IMR-90 (cell line): ENCODE measurements at regions not wholly inside any gene's neighbourhood (a gene's known extent, or its start where the extent isn't known, plus 50 kb on each side); places are given as distances from the start of the nearest gene placed in this dataset.
A peak's percentile ranks its signal among the peaks of the same experiment; 100 is the strongest.

ENCODE experiments used
- ATAC-seq: fragments of 200-7000 bp; cut with Tn5 transposase; 2 replicates; pipeline ENCODE4 v1.9.1; 2020; ENCODE audit warnings: low read depth, mild to moderate bottlenecking, moderate library complexity
- BruUV-seq: library from RNA; stranded (reverse); fragments of 400-500 nt; replicated peaks from 2 replicates; lab custom pipeline; 2021; lab: Mats Ljungman, UMichigan
- CTCF ChIA-PET: fragments of 300-600 bp; formaldehyde crosslinking; extraction: SDS; loops from one replicate; lab custom pipeline; 2021; ENCODE audit warnings: antibody characterized with exemption; lab: Yijun Ruan, JAX
- POLR2A ChIA-PET: fragments of 300-600 bp; sonication (Branson Sonifier 250); formaldehyde crosslinking; loops from one replicate; lab custom pipeline; 2022; ENCODE audit warnings: antibody characterized with exemption; ENCODE audit not compliant: unreplicated experiment; lab: Charles Lee
- DNase-seq: peaks from one replicate; pipeline ENCODE4 v3.0.0; 2013
- H2AFZ ChIP-seq: replicated peaks from 2 replicates; pipeline ENCODE3; 2013; ENCODE audit warnings: low read length, mild to moderate bottlenecking; ENCODE audit not compliant: poor library complexity
- H2AK5ac ChIP-seq: 2 replicates; pipeline ENCODE4 v1.6.1; 2013; ENCODE audit warnings: low read depth, low read length, inconsistent platforms
- H2AK9ac ChIP-seq: replicated peaks from 2 replicates; pipeline ENCODE3; 2013; ENCODE audit warnings: mild to moderate bottlenecking, low read depth, low read length, moderate library complexity; ENCODE audit not compliant: poor library complexity
- H2BK120ac ChIP-seq: 2 replicates; pipeline ENCODE4 v1.6.1; 2013; ENCODE audit warnings: low read depth, low read length, inconsistent platforms
- H2BK15ac ChIP-seq: 3 replicates; pipeline ENCODE4 v1.6.1; 2013; ENCODE audit warnings: low read depth, low read length, inconsistent platforms
- H2BK20ac ChIP-seq: 2 replicates; pipeline ENCODE4 v1.6.1; 2013; ENCODE audit warnings: low read depth, mild to moderate bottlenecking, inconsistent platforms, low read length, moderate library complexity
- H2BK5ac ChIP-seq: 2 replicates; pipeline ENCODE4 v1.6.1; 2013; ENCODE audit warnings: mild to moderate bottlenecking, low read depth, low read length, inconsistent platforms; ENCODE audit not compliant: poor library complexity, severe bottlenecking
- H3K14ac ChIP-seq: replicated peaks from 2 replicates; pipeline ENCODE4 v1.6.1; 2013; ENCODE audit warnings: low read depth, low read length, inconsistent platforms
- H3K18ac ChIP-seq: 2 replicates; pipeline ENCODE4 v1.6.1; 2013; ENCODE audit warnings: low read depth, low read length, control low read depth
- H3K23ac ChIP-seq: 2 replicates; pipeline ENCODE4 v1.6.1; 2013; ENCODE audit warnings: low read depth, low read length, inconsistent platforms
- H3K27ac ChIP-seq: 2 replicates; pipeline ENCODE4 v1.5.1; 2013; ENCODE audit warnings: mild to moderate bottlenecking, control low read depth, low read length; ENCODE audit not compliant: insufficient read depth
- H3K27me3 ChIP-seq: 2 replicates; pipeline ENCODE4 v1.6.1; 2013; ENCODE audit warnings: low read length; ENCODE audit not compliant: control insufficient read depth, insufficient read depth
- H3K36me3 ChIP-seq: 2 replicates; pipeline ENCODE4 v1.6.1; 2013; ENCODE audit warnings: low read length, mixed read lengths; ENCODE audit not compliant: control insufficient read depth, insufficient read depth
- H3K4ac ChIP-seq: 2 replicates; pipeline ENCODE4 v1.6.1; 2013; ENCODE audit warnings: low read depth, low read length, inconsistent platforms
- H3K4me1 ChIP-seq: 2 replicates; pipeline ENCODE4 v1.6.1; 2013; ENCODE audit warnings: low read length, mixed read lengths; ENCODE audit not compliant: control insufficient read depth, insufficient read depth
- H3K4me2 ChIP-seq: 2 replicates; pipeline ENCODE4 v1.6.1; 2013; ENCODE audit warnings: low read depth, mild to moderate bottlenecking, control low read depth, low read length, moderate library complexity
- H3K4me3 ChIP-seq: 2 replicates; pipeline ENCODE4 v1.5.1; 2013; ENCODE audit warnings: low read depth, mild to moderate bottlenecking, control low read depth, low read length, moderate library complexity; ENCODE audit not compliant: insufficient read depth
- H3K56ac ChIP-seq: 2 replicates; pipeline ENCODE4 v1.6.1; 2013; ENCODE audit warnings: low read length, inconsistent platforms; ENCODE audit not compliant: insufficient read depth; ENCODE audit errors: extremely low read depth
- H3K79me1 ChIP-seq, 2 experiments: 2 replicates each; pipeline ENCODE4 v1.6.1; 2013; ENCODE audit warnings: low read length in 2 of 2, inconsistent platforms in 1 of 2, low read depth in 1 of 2
- H3K9ac ChIP-seq: 2 replicates; pipeline ENCODE4 v1.6.1; 2013; ENCODE audit warnings: low read depth, low read length, control low read depth
- H3K9me1 ChIP-seq: 2 replicates; pipeline ENCODE4 v1.6.1; 2013; ENCODE audit warnings: low read length, inconsistent platforms; ENCODE audit not compliant: insufficient read depth
- H3K9me3 ChIP-seq: 2 replicates; pipeline ENCODE4 v1.6.1; 2013; ENCODE audit warnings: low read length; ENCODE audit not compliant: control insufficient read depth, insufficient read depth
- H4K20me1 ChIP-seq: 2 replicates; pipeline ENCODE4 v1.6.1; 2013; ENCODE audit warnings: low read length, inconsistent platforms; ENCODE audit not compliant: insufficient read depth
- H4K5ac ChIP-seq: 2 replicates; pipeline ENCODE4 v1.6.1; 2013; ENCODE audit warnings: mild to moderate bottlenecking, low read depth, low read length, control low read depth
- H4K8ac ChIP-seq, 2 experiments: 2 replicates each; pipeline ENCODE4 v1.6.1; 2013; ENCODE audit warnings: low read depth in 2 of 2, low read length in 2 of 2, control low read depth in 1 of 2, inconsistent platforms in 1 of 2
- H4K91ac ChIP-seq: 2 replicates; pipeline ENCODE4 v1.6.1; 2013; ENCODE audit warnings: low read depth, low read length, inconsistent platforms; ENCODE audit not compliant: insufficient read depth
- BHLHE40 ChIP-seq: fragments of 150-350 bp; IDR thresholded peaks from 2 replicates; pipeline ENCODE4 v1.6.1; 2016; ENCODE audit warnings: mild to moderate bottlenecking, low read depth, low read length
- CEBPB ChIP-seq: IDR thresholded peaks from 2 replicates; pipeline ENCODE4 v1.6.1; 2012; ENCODE audit warnings: low read depth, low read length, improper control_type of control experiment
- CHD1 ChIP-seq: IDR thresholded peaks from 2 replicates; pipeline ENCODE4 v1.6.1; 2012; ENCODE audit warnings: low read depth, low read length, improper control_type of control experiment
- CTCF ChIP-seq: conservative IDR thresholded peaks from 2 replicates; pipeline ENCODE4 v1.5.1; 2012; ENCODE audit warnings: mild to moderate bottlenecking, low read depth, low read length, improper control_type of control experiment
- FOS ChIP-seq: fragments of 150-350 bp; IDR thresholded peaks from 2 replicates; pipeline ENCODE4 v1.6.1; 2016; ENCODE audit warnings: low read depth, low read length
- MAFK ChIP-seq: IDR thresholded peaks from 2 replicates; pipeline ENCODE4 v1.6.1; 2012; ENCODE audit warnings: low read depth, low read length, improper control_type of control experiment
- MAZ ChIP-seq: IDR thresholded peaks from 2 replicates; pipeline ENCODE4 v1.6.1; 2012; ENCODE audit warnings: low read depth, mild to moderate bottlenecking, low read length, improper control_type of control experiment, moderate library complexity, borderline replicate concordance
- MXI1 ChIP-seq: IDR thresholded peaks from 2 replicates; pipeline ENCODE4 v1.6.1; 2012; ENCODE audit warnings: low read depth, mild to moderate bottlenecking, low read length, moderate library complexity, borderline replicate concordance
- NFE2L2 ChIP-seq: fragments of 150-350 bp; IDR thresholded peaks from 2 replicates; pipeline ENCODE4 v1.6.1; 2016; ENCODE audit warnings: low read depth, mild to moderate bottlenecking, low read length
- POLR2A ChIP-seq: IDR thresholded peaks from 2 replicates; pipeline ENCODE4 v1.6.1; 2012; ENCODE audit warnings: mild to moderate bottlenecking, low read depth, low read length
- RAD21 ChIP-seq: IDR thresholded peaks from 2 replicates; pipeline ENCODE4 v1.6.1; 2012; ENCODE audit warnings: low read length, improper control_type of control experiment
- RCOR1 ChIP-seq: IDR thresholded peaks from 2 replicates; pipeline ENCODE4 v1.6.1; 2012; ENCODE audit warnings: mild to moderate bottlenecking, low read length, improper control_type of control experiment; ENCODE audit not compliant: insufficient replicate concordance
- RFX5 ChIP-seq: IDR thresholded peaks from 2 replicates; pipeline ENCODE4 v1.8.0; 2012; ENCODE audit warnings: low read depth, mild to moderate bottlenecking, low read length, moderate library complexity
- SMC3 ChIP-seq: fragments of 150-350 bp; IDR thresholded peaks from 2 replicates; pipeline ENCODE4 v1.6.1; 2016; ENCODE audit warnings: low read depth, mild to moderate bottlenecking, antibody characterized with exemption, low read length, moderate library complexity
- USF2 ChIP-seq: fragments of 150-350 bp; IDR thresholded peaks from 2 replicates; pipeline ENCODE4 v1.6.1; 2017; ENCODE audit warnings: mild to moderate bottlenecking, antibody characterized with exemption, low read length, low read depth
- WGBS, 2 experiments: methylation state at CpG; one replicate each; pipeline versions ENCODE4 v1.1.5 to v1.1.7; 2013; ENCODE audit warnings: missing lambda C conversion rate in 2 of 2; ENCODE audit not compliant: insufficient read length in 1 of 2; ENCODE audit errors: extremely low coverage in 2 of 2; 5-methylcytosine and 5-hydroxymethylcytosine counted together
- dilution Hi-C: fragments of 300-500 bp; cut with HindIII; formaldehyde crosslinking; loops from one replicate; pipeline ENCODE4 v1.14.3; 2018; ENCODE audit warnings: low sequenced_read_pairs; ENCODE audit not compliant: unreplicated experiment
- in situ Hi-C: fragments of 300-500 bp; cut with MboI; formaldehyde crosslinking; loops from 3 replicates; pipeline ENCODE4 v1.14.3; 2019; ENCODE audit warnings: low sequenced_read_pairs, inconsistent platforms, mixed read lengths
- intact Hi-C: fragments of 100-400 bp; cut with micrococcal nuclease; formaldehyde crosslinking; loops from 2 replicates; pipeline ENCODE4 v1.10.0; 2022

- CTCF ChIA-PET: interaction anchor here (0.7 to 1.0 kb wide), 5 partner anchors 59 to 629 kb away, joined by 3 to 5 read pairs (median 3); no protein-coding TSS in a partner anchor
- H3K14ac ChIP-seq: peak overlapping the region; percentile 80; the same call in 1 of the 2 replicates
- peak overlapping the region; percentile 1; the same call in 1 of the 2 replicates for H3K4me3 ChIP-seq
- dilution Hi-C loops: no loop called here
- H3K9me3 ChIP-seq: peaks cover 2% of the 10 kb centered on the region; the same call in 1 of the 2 replicates
- no peaks in the 10 kb centered on the region for H4K20me1 ChIP-seq
- H4K91ac ChIP-seq: peak overlapping the region; percentile 93
- peak overlapping the region; percentile 66; the same call in 1 of the 2 replicates for H3K56ac ChIP-seq
- intact Hi-C loops: loop anchor here (1.0 to 10.0 kb wide), 8 partner anchors 270 to 1089 kb away; partner anchors contain the start of gene CDYL
- DNase-seq (peak; percentile 92), ATAC-seq (peak; percentile 76)
- H3K9me1 ChIP-seq: peaks cover 3% of the 10 kb centered on the region
- no TSS peak for BruUV-seq
- peak overlapping the region; percentile 92 for H2BK120ac ChIP-seq
- POLR2A ChIA-PET: no interaction called here
- peak overlapping the region; percentile 75; the same call in 1 of the 2 replicates for H3K23ac ChIP-seq
- peak overlapping the region; percentile 16 for H4K5ac ChIP-seq
- peak overlapping the region; percentile 46 for H3K27ac ChIP-seq
- H4K8ac ChIP-seq: peak overlapping the region; percentile 13 to 83; a peak in 2 of 4 replicates
- H3K9ac ChIP-seq: peak overlapping the region; percentile 26; the same call in 1 of the 2 replicates
- peak overlapping the region; percentile 90 for H2AK5ac ChIP-seq
- H3K27me3 ChIP-seq: no peaks in the 10 kb centered on the region
- peak overlapping the region; percentile 96 for H2BK15ac ChIP-seq
- peak overlapping the region; percentile 42; the same call in 1 of the 2 replicates for H3K18ac ChIP-seq
- WGBS, 2 experiments: no CpG with 5 or more reads among the region's 2 CpGs
- no peaks in the 10 kb centered on the region for H3K79me1 ChIP-seq
- H3K4ac ChIP-seq: peak overlapping the region; percentile 94
- in situ Hi-C loops: no loop called here
- H3K4me2 ChIP-seq: peak overlapping the region; percentile 67
- peaks cover 12% of the 10 kb centered on the region for H3K4me1 ChIP-seq
- peak overlapping the region; percentile 84 for H2BK5ac ChIP-seq
- peak overlapping the region; percentile 94 for H2AK9ac ChIP-seq
- H3K36me3 ChIP-seq: no peaks in the 10 kb centered on the region
- peak overlapping the region; percentile 81 for H2BK20ac ChIP-seq
- H2AFZ ChIP-seq: peak overlapping the region; percentile 91
- TF ChIP-seq NFE2L2: no peak
- peak; percentile 88 for TF ChIP-seq CTCF
- no peak for TF ChIP-seq MAFK
- peak; percentile 99 for TF ChIP-seq RAD21
- TF ChIP-seq RCOR1: no peak
- peak; percentile 35; the same call in 1 of the 2 replicates for TF ChIP-seq CEBPB
- TF ChIP-seq BHLHE40: peak; percentile 25; the same call in 1 of the 2 replicates
- TF ChIP-seq SMC3: peak; percentile 91
- TF ChIP-seq USF2: no peak
- TF ChIP-seq RFX5: no peak
- TF ChIP-seq CHD1: no peak
- TF ChIP-seq MXI1: no peak
- no peak for TF ChIP-seq MAZ
- TF ChIP-seq FOS: 0 out of 2 replicates have a peak, but pooled peaks have one; percentile 34
- TF ChIP-seq POLR2A: peak; percentile 50; the same call in 1 of the 2 replicates
Measured at GRCh38 chr6:4313044-4313686, 177.8 kb upstream of the ECI2 start.
